C4-2B (cell line): ENCODE measurements at regions not wholly inside any gene's neighbourhood (a gene's known extent, or its start where the extent isn't known, plus 50 kb on each side); places are given as distances from the start of the nearest gene placed in this dataset.

ENCODE experiments used
- ZFX ChIP-seq: fragments of 450-650 bp; IDR thresholded peaks from 2 replicates; pipeline ENCODE4 v1.6.1; 2017
- TF ChIP-seq, protein P1 (sequence below): fragments of 450-650 bp; conservative IDR thresholded peaks from 2 replicates; pipeline ENCODE4 v1.5.1; 2017; ENCODE audit warnings: mild to moderate bottlenecking

DNA sequence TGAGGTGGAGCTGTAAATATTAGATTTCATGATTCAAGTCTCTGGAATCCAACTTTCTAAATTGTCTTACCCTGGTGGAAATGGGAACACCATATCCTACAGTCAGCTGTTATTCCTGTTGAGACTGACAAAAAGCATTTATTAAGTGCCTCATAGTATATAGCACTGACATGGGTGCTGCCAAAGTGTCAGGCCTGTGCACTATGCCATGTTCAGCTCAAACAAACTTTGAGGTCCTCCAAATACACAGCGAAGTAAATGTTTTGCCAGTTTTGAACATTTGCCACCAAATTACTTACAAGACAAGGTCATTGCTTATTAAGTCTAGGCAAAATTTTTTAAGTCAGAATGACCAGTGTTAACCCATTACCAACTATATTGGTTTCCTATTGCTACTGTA, 162.9 kb upstream of the SLC25A13 start:
- TF ChIP-seq, protein P1, sequence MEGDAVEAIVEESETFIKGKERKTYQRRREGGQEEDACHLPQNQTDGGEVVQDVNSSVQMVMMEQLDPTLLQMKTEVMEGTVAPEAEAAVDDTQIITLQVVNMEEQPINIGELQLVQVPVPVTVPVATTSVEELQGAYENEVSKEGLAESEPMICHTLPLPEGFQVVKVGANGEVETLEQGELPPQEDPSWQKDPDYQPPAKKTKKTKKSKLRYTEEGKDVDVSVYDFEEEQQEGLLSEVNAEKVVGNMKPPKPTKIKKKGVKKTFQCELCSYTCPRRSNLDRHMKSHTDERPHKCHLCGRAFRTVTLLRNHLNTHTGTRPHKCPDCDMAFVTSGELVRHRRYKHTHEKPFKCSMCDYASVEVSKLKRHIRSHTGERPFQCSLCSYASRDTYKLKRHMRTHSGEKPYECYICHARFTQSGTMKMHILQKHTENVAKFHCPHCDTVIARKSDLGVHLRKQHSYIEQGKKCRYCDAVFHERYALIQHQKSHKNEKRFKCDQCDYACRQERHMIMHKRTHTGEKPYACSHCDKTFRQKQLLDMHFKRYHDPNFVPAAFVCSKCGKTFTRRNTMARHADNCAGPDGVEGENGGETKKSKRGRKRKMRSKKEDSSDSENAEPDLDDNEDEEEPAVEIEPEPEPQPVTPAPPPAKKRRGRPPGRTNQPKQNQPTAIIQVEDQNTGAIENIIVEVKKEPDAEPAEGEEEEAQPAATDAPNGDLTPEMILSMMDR = no peak
- TF ChIP-seq ZFX = no peak
